ENCODE measurements at regions not wholly inside any gene's neighbourhood (a gene's known extent, or its start where the extent isn't known, plus 50 kb on each side); places are given as distances from the start of the nearest gene placed in this dataset.
"Not testable (repeated sequence)": the region's sequence is repeated elsewhere in the genome, so short reads cannot be mapped to it uniquely, and the experiment has no call there.

- DNase-seq, result no peak
Measured at GRCh38 chr12:126038434-126038833, 973.2 kb downstream of the AACS start.

- DNase-seq, result no peak
Measured at GRCh38 chr12:126040307-126040706, 975.1 kb downstream of the AACS start.

- DNase-seq, result no peak
Measured at GRCh38 chr12:126042286-126042685, 977.1 kb downstream of the AACS start.

GRCh38 chr12:126049501-126049900, 984.3 kb downstream of the AACS start:
- not testable (repeated sequence) for DNase-seq

DNA sequence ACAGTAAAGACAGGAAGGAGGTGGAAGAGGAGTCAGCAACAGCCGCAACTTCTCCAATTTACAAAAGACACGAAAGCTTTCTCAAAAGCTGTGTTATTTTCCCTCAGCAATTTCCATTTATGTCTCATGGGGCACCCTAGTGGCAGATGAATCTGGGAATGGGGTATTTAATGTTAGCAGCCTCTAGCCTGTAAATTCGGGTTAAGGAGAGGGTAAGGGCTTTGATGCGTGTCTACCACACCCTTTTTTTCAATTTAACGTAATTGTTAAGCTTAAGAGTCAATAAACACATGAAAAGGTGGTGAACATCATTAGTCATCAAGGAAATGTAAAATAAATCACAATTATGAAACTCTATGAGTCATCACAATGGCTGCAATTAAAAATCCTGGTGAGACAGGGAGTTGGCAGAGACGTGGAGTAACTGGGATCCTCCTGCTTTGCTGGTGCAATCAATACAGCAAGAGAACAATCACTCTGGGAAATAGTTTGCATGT, 986.4 kb downstream of the AACS start:
- no peak for DNase-seq

DNA sequence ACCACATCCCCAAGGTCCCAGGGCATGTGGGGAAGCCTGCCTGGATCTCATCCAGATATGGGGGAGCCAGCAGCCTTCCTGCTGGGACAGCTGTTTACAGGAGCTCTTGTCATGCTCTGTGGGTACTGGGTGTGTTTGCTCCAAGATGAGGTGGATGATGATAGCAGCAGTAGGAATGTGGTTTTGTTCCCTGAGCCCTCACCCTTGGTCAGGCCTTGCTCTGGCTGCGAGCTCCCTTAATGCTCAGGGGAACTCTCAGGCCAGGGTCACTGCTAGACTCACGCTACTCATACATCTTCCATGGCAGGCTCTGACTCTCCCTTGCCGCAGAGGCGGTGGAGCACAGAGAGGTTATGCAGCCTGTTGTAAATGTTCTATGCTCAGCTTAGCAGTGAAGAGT, 990.3 kb downstream of the AACS start:
- DNase-seq, result no peak

GRCh38 chr12:126061777-126062176, 996.5 kb downstream of the AACS start:
- DNase-seq, result no peak

DNA sequence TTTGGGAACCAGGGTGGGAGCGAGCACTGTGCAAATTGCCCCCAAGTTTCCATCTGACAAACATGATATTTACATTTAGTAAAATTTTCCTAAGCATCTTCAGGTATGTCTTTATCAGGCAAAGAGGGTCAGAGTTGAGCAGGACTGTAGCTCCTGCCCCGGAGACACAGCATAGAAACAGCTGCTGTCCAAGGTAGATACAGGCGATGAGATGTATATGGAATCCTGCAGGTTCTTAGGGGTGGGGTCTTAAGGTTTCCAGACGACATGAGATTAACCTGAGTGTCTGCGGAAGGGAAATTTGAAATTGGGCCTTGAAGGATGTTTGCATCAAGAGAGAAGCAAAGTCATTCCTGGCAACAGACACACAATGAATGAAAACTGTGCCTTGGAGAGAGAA, 998.8 kb downstream of the AACS start:
- no peak for DNase-seq

GRCh38 chr12:126067626-126068329, 1002.5 kb downstream of the AACS start:
- no peak for DNase-seq

DNA sequence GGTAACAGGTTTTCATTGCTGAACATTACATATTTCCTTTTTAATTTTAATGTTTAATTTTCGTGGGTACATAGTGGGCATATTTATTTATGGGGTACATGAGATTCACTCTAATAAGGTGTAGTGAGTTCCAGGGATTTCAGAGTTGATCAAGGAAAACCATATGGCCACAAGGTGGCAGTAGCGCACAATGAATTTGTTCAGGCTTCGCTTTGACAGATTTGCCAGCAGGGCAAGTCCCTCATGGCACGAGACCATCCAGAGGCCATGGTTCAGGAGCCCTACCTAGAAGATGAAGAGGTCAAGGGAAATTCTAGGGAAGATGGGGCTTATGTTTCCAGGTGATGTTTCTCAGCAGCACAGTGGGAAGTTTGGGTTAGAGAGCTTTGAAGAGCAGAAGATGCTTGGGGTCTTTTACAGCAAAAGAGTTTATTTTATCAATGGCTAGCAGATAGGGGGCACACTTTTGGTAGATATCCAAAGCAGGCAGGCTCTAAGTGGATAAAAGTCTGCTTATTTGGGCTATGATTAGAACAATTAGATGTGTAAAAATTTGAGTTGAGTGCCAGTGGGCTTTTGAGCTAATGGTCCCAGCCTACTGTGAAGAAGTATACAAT, 1004.4 kb downstream of the AACS start:
- peak; percentile 27 for DNase-seq

DNA sequence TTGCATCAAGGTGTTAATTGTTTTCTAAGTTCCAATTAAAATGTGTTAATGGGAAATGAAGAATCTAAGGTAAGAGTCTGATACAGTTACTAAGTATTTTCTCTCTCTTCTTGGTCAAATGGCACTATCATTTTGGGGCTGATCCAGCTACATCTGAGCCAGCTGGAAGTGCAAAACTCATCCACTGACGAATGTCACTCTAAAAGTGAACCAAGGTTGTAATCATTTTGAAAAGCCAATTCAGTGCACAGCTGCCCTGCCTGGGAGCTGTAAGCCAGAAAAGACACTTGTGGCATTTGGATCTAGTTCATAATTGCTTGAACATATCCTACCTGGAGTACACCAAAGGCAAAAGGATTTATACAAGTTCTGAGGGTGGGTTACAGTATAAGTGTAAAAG, 1011.3 kb downstream of the AACS start:
- no peak for DNase-seq

- no peak for DNase-seq
Measured at GRCh38 chr12:126083926-126084325, 1018.7 kb downstream of the AACS start.

DNA sequence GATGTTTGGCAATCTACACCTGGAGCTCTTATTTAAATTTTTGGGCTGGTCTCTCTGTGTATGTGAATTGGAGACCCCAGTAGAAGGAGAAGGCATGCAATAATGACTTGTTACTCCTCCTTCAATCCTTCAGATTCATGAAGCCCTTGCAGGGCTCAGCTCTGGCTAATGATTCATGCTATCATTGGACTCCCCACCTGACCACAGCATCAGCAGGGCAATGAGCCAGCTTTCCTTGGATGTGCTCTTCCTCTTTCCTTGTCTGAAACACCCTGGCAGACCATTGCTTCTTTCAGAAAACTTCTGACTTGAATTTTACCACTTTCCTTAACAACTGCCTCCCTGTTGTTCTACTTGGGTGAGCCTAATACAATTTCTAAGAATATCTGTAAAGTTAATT, 1019.2 kb downstream of the AACS start:
- DNase-seq, result no peak

DNA sequence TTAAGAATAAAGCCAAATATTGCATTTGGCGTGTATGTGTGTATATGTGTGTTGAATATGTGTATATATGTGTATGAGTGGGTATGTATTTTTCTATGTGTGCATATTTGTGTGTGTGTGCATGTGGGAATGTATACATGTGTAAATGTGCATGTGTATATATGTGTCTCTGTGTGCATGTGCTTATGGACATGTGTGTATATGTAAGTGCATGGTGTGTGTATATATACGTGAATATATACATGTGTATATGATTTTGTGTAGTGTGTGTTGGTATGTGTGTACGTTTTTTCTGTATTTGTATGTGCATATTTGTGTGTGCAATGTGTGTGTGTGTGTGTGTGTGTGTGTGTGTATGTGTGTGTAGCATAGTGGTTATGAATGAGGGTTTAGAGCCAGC, 1021.0 kb downstream of the AACS start:
- DNase-seq, result no peak

GRCh38 chr12:126087692-126088091, 1022.5 kb downstream of the AACS start:
- DNase-seq, result no peak

DNA sequence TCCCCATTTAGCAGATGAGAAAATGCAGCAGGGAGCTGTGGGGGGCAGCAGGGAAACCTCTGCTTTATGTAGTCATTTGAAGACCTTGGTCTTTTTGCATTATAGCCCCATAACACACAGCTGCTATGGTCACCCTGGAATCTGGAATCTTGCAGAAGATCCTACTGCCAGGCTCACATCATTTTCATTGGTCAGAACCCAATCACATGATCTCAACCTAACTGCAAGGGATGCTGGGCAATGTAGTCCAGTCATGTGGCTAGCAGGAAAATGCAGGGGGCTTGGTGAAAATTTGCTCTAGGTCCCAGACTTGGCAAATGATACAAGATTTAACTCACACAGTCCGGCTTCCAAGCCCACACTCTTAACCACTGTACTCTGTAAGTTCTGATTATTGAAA, 1028.7 kb downstream of the AACS start:
- DNase-seq, result no peak

GRCh38 chr12:126095748-126096510, 1030.7 kb downstream of the AACS start:
- no peak for DNase-seq

- DNase-seq, result no peak
Measured at GRCh38 chr12:126106706-126107105, 1041.5 kb downstream of the AACS start.

DNA sequence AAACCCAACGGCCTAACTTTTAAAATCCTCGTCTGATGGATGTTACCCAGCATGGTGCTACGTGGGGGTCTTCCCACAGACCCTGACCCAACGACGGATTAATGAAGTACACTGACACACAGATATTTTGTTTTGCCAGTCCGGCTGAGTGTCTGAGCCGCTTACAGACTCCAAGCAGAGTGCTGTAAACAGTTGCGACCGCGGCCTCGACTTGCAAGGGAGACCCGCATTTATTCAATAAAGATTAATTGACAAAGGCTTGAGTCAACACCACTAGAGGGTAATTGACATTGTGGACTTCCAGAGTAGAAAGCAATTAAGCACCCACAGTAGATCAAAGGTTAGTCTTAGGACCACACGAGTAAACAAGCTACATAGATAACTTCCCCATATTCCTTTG, 1042.4 kb downstream of the AACS start:
- no peak for DNase-seq

DNA sequence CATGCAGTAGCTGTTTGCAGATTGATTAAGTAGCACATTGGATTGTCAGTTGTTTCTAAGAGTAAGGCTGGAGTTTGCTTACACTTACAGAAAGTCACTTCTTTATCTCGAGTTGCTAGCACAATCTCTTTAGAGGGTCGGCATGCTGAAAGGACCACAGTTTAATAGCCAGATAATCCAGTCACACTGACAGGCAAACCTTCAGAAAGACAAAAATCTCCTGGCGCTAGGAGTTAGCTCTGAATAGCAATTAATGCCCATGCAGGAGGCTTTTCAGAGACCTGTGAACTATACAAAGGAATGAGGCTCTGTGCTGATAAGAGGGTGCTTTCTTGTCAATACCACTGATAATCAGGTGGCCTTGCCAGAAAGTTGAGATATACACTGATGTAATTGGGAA, 1043.0 kb downstream of the AACS start:
- DNase-seq, result no peak

GRCh38 chr12:126112141-126112540, 1046.9 kb downstream of the AACS start:
- DNase-seq, result no peak

GRCh38 chr12:126112849-126113248, 1047.6 kb downstream of the AACS start:
- DNase-seq, result no peak

DNA sequence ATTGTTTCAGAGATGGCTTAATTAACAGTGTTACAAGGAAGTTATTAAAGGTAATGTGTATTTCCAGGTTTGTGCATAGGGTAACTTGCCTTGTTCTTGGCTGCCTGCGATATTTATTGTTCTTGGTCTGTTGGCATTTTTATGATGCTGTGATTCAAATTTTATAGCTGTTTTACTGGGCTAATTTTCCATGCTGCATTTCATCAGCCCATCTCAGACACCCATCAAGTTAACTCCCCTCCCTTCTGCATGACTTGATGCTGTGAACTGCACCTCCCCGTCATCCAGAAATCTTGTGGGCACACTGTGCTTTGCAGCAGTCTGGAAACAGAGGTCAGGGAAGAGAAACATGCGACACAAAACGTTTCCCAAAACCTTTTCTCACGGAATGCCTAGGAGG, 1049.2 kb downstream of the AACS start:
- DNase-seq, result no peak

GRCh38 chr12:126117502-126117901, 1052.3 kb downstream of the AACS start:
- DNase-seq, result no peak
